HG03439 (cell line): ENCODE measurements at regions not wholly inside any gene's neighbourhood (a gene's known extent, or its start where the extent isn't known, plus 50 kb on each side); places are given as distances from the start of the nearest gene placed in this dataset.
A peak's percentile ranks its signal among the peaks of the same experiment; 100 is the strongest.
"Not testable (repeated sequence)": the region's sequence is repeated elsewhere in the genome, so short reads cannot be mapped to it uniquely, and the experiment has no call there.

ENCODE experiments used
- ATAC-seq: cut with Tn5 transposase; IDR thresholded peaks from one replicate; pipeline ENCODE4 v1.9.1; 2021; ENCODE audit warnings: mild to moderate bottlenecking, moderate library complexity; ENCODE audit not compliant: unreplicated experiment

GRCh38 chr13:97520061-97520460 is 86.1 kb downstream of the RAP2A start:
- no peak for ATAC-seq

GRCh38 chr13:97520866-97521265 is 86.9 kb downstream of the RAP2A start:
- no peak for ATAC-seq

GRCh38 chr13:97521726-97522125 is 87.8 kb downstream of the RAP2A start:
- ATAC-seq, result no peak

GRCh38 chr13:97522243-97522642 is 88.3 kb downstream of the RAP2A start:
- ATAC-seq, result no peak

- no peak for ATAC-seq
Measured at GRCh38 chr13:97526556-97526955, 92.6 kb downstream of the RAP2A start.

- ATAC-seq, result no peak
Measured at GRCh38 chr13:97528518-97528917, 94.5 kb downstream of the RAP2A start.

- no peak for ATAC-seq
Measured at GRCh38 chr13:97534540-97534939, 100.6 kb downstream of the RAP2A start.

- ATAC-seq, result no peak
Measured at GRCh38 chr13:97535614-97536013, 101.6 kb downstream of the RAP2A start.

GRCh38 chr13:97537110-97537509 is 103.1 kb downstream of the RAP2A start:
- peak; percentile 72 for ATAC-seq

- no peak for ATAC-seq
Measured at GRCh38 chr13:97538203-97538602, 104.2 kb downstream of the RAP2A start.

GRCh38 chr13:97539651-97540610 is 106.0 kb downstream of the RAP2A start:
- peak; percentile 78 for ATAC-seq

- ATAC-seq, result no peak
Measured at GRCh38 chr13:97540696-97541095, 106.7 kb downstream of the RAP2A start.

- no peak for ATAC-seq
Measured at GRCh38 chr13:97542102-97542685, 108.2 kb downstream of the RAP2A start.

- no peak for ATAC-seq
Measured at GRCh38 chr13:97544031-97544765, 110.2 kb downstream of the RAP2A start.

GRCh38 chr13:97544971-97545499 is 111.1 kb downstream of the RAP2A start:
- not testable (repeated sequence) for ATAC-seq

- no peak for ATAC-seq
Measured at GRCh38 chr13:97548138-97548537, 114.2 kb downstream of the RAP2A start.

GRCh38 chr13:97548711-97549110 is 114.7 kb downstream of the RAP2A start:
- no peak for ATAC-seq

GRCh38 chr13:97549201-97549600 is 115.2 kb downstream of the RAP2A start:
- ATAC-seq, result no peak

- ATAC-seq, result no peak
Measured at GRCh38 chr13:97554496-97554895, 120.5 kb downstream of the RAP2A start.

GRCh38 chr13:97555034-97555433 is 121.1 kb downstream of the RAP2A start:
- no peak for ATAC-seq

- ATAC-seq, result no peak
Measured at GRCh38 chr13:97559030-97559429, 125.1 kb downstream of the RAP2A start.
